Osteocyte (in vitro differentiated cells): ENCODE measurements at regions not wholly inside any gene's neighbourhood (a gene's known extent, or its start where the extent isn't known, plus 50 kb on each side); places are given as distances from the start of the nearest gene placed in this dataset.

ENCODE experiments used
- DNase-seq: peaks from one replicate; pipeline ENCODE4 v3.0.0; 2021; ENCODE audit warnings: mixed read lengths; ENCODE audit not compliant: unreplicated experiment; ENCODE audit errors: extremely low spot score
- H3K27ac Mint-ChIP-seq: one replicate; pipeline ENCODE4 v1.8.0; 2021; ENCODE audit warnings: mild to moderate bottlenecking, mixed read lengths; ENCODE audit not compliant: unreplicated experiment
- H3K27me3 Mint-ChIP-seq: one replicate; pipeline ENCODE4 v1.8.0; 2021; ENCODE audit warnings: mixed read lengths; ENCODE audit not compliant: unreplicated experiment
- H3K36me3 Mint-ChIP-seq: one replicate; pipeline ENCODE4 v1.8.0; 2021; ENCODE audit warnings: mixed read lengths; ENCODE audit not compliant: unreplicated experiment
- H3K4me1 Mint-ChIP-seq: one replicate; pipeline ENCODE4 v1.8.0; 2021; ENCODE audit warnings: mixed read lengths; ENCODE audit not compliant: unreplicated experiment
- H3K4me3 Mint-ChIP-seq: one replicate; pipeline ENCODE4 v1.8.0; 2021; ENCODE audit warnings: mild to moderate bottlenecking, moderate library complexity, mixed read lengths; ENCODE audit not compliant: unreplicated experiment
- H3K9me3 Mint-ChIP-seq: one replicate; pipeline ENCODE4 v1.8.0; 2021; ENCODE audit warnings: mixed read lengths; ENCODE audit not compliant: unreplicated experiment
- TF ChIP-seq, protein P1 (sequence below): fragments of 200-600 bp; sonication (generic); IDR thresholded peaks from 2 replicates; pipeline ENCODE4 v1.5.0; 2021; ENCODE audit warnings: antibody characterized with exemption, mild to moderate bottlenecking, moderate library complexity

GRCh38 chr6:44003345-44004061 lies 123.7 kb downstream of the MRPL14 start:
- TF ChIP-seq, protein P1, sequence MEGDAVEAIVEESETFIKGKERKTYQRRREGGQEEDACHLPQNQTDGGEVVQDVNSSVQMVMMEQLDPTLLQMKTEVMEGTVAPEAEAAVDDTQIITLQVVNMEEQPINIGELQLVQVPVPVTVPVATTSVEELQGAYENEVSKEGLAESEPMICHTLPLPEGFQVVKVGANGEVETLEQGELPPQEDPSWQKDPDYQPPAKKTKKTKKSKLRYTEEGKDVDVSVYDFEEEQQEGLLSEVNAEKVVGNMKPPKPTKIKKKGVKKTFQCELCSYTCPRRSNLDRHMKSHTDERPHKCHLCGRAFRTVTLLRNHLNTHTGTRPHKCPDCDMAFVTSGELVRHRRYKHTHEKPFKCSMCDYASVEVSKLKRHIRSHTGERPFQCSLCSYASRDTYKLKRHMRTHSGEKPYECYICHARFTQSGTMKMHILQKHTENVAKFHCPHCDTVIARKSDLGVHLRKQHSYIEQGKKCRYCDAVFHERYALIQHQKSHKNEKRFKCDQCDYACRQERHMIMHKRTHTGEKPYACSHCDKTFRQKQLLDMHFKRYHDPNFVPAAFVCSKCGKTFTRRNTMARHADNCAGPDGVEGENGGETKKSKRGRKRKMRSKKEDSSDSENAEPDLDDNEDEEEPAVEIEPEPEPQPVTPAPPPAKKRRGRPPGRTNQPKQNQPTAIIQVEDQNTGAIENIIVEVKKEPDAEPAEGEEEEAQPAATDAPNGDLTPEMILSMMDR, result no peak
- DNase-seq, result no peak
- peaks cover 12% of the 10 kb centered on the region for H3K27me3 Mint-ChIP-seq
- H3K36me3 Mint-ChIP-seq, result no peaks in the 10 kb centered on the region
- H3K4me1 Mint-ChIP-seq, result peaks cover 15% of the 10 kb centered on the region
- no peak overlapping the region for H3K4me3 Mint-ChIP-seq
- no peak overlapping the region for H3K27ac Mint-ChIP-seq
- no peaks in the 10 kb centered on the region for H3K9me3 Mint-ChIP-seq

GRCh38 chr6:44002593-44003344 lies 124.5 kb downstream of the MRPL14 start:
- H3K4me3 Mint-ChIP-seq, result peak overlapping the region; percentile 50
- H3K27me3 Mint-ChIP-seq, result peaks cover 12% of the 10 kb centered on the region
- no peak for DNase-seq
- no peaks in the 10 kb centered on the region for H3K36me3 Mint-ChIP-seq
- H3K27ac Mint-ChIP-seq, result no peak overlapping the region
- H3K4me1 Mint-ChIP-seq, result peaks cover 15% of the 10 kb centered on the region
- TF ChIP-seq, protein P1, result peak; percentile 45
- no peaks in the 10 kb centered on the region for H3K9me3 Mint-ChIP-seq

DNA sequence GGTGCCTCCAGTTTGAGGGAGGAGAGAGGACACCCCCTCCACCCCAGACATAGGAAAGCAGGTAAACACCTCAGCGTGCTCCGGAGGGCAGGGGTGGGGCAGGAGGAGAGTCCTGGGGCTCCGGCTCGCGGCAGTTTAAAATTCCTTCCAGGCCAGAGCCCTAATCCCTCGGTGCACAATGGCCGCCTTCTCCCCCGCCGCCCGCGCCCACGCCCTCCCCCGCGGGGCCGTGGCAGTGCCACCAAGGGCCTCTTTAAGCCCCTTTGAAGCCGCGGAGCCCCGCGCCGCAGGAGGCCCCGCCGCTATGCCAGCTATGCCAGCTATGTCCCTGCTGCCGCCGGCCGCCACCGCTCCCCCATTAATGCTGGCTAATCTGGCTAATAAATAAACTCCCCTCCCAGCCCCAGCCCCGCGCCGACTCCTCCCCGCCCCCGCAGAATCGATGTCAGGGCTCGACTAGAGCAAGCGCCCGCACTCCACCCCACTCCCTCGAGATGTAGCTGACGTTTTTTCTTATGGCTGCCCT lies 125.1 kb downstream of the MRPL14 start:
- Mint-ChIP-seq H3K27ac (no peak overlapping the region), H3K27me3 (peaks cover 7% of the 10 kb centered on the region), H3K4me1 (peaks cover 15% of the 10 kb centered on the region), H3K36me3 (no peaks in the 10 kb centered on the region), H3K9me3 (no peaks in the 10 kb centered on the region), H3K4me3 (peak overlapping the region; percentile 38)
- TF ChIP-seq, protein P1, result no peak
- DNase-seq, result no peak

- H3K36me3 Mint-ChIP-seq, result no peaks in the 10 kb centered on the region
- no peaks in the 10 kb centered on the region for H3K9me3 Mint-ChIP-seq
- TF ChIP-seq, protein P1, result peak; percentile 44
- H3K4me1 Mint-ChIP-seq, result peaks cover 18% of the 10 kb centered on the region
- H3K4me3 Mint-ChIP-seq, result no peak overlapping the region
- no peak overlapping the region for H3K27ac Mint-ChIP-seq
- DNase-seq, result no peak
- H3K27me3 Mint-ChIP-seq, result peaks cover 5% of the 10 kb centered on the region
Measured at GRCh38 chr6:44001318-44002066, 125.8 kb downstream of the MRPL14 start.
